OCI-LY7 (cell line): ENCODE measurements at regions not wholly inside any gene's neighbourhood (a gene's known extent, or its start where the extent isn't known, plus 50 kb on each side); places are given as distances from the start of the nearest gene placed in this dataset.
"Not testable (repeated sequence)": the region's sequence is repeated elsewhere in the genome, so short reads cannot be mapped to it uniquely, and the experiment has no call there.

Experiments
- EZH2phosphoT487 ChIP-seq: fragments of 200-600 bp; sonication (generic); IDR thresholded peaks from 2 replicates; pipeline ENCODE4 v1.6.1; 2018; ENCODE audit warnings: low read depth, borderline replicate concordance, mild to moderate bottlenecking, mixed run types, antibody characterized with exemption, low read length, moderate library complexity, mixed read lengths
- TF ChIP-seq, protein P1 (sequence below): fragments of 200-600 bp; sonication (generic); conservative IDR thresholded peaks from 2 replicates; pipeline ENCODE4 v1.5.1; 2014; ENCODE audit warnings: mild to moderate bottlenecking, antibody characterized with exemption, low read length, moderate library complexity, mixed read lengths

DNA sequence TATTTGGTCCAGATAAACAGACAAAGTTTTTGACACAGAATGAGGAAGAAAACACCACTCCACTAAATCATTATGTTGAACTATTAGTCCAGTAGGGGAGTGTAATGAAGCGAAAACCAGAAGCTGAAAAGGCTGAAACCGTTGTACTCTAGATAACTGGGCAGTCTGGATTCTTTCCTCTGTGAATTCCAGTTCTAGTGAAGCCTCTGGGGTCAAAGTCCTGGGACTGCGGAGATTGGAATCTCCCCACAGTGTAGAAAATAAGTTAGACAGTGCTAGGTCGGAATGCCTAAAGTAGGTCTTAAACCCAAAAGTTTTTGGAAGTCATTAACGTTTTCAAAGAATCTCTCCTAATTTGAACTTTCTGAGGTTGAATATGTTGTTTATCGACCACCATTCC, 1589.9 kb downstream of the REEP3 start:
- TF ChIP-seq, protein P1, sequence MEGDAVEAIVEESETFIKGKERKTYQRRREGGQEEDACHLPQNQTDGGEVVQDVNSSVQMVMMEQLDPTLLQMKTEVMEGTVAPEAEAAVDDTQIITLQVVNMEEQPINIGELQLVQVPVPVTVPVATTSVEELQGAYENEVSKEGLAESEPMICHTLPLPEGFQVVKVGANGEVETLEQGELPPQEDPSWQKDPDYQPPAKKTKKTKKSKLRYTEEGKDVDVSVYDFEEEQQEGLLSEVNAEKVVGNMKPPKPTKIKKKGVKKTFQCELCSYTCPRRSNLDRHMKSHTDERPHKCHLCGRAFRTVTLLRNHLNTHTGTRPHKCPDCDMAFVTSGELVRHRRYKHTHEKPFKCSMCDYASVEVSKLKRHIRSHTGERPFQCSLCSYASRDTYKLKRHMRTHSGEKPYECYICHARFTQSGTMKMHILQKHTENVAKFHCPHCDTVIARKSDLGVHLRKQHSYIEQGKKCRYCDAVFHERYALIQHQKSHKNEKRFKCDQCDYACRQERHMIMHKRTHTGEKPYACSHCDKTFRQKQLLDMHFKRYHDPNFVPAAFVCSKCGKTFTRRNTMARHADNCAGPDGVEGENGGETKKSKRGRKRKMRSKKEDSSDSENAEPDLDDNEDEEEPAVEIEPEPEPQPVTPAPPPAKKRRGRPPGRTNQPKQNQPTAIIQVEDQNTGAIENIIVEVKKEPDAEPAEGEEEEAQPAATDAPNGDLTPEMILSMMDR, result not testable (repeated sequence)
- not testable (repeated sequence) for TF ChIP-seq EZH2phosphoT487
